Uterus (tissue), 3 donors: ENCODE measurements at regions not wholly inside any gene's neighbourhood (a gene's known extent, or its start where the extent isn't known, plus 50 kb on each side); places are given as distances from the start of the nearest gene placed in this dataset.

ENCODE experiments used
- DNase-seq, 2 donors: peaks; one replicate each; pipeline ENCODE4 v3.0.0-alpha.2; 2019 to 2020
- H3K27ac ChIP-seq, 2 donors: fragments of 200-600 bp; sonication (generic); 1 replicate in 1 of 2; 2 replicates in 1 of 2; pipeline ENCODE4 v1.5.1; 2016 to 2018
- H3K27me3 ChIP-seq, 2 donors: fragments of 200-600 bp; sonication (generic); one replicate each; pipeline ENCODE4 v1.5.1; 2018 to 2019; ENCODE audit warnings: control low read depth in 1 of 2
- H3K36me3 ChIP-seq, 2 donors: fragments of 200-600 bp; sonication (generic); one replicate each; pipeline ENCODE4 v1.5.1; 2019; ENCODE audit warnings: control low read depth in 1 of 2
- H3K4me1 ChIP-seq, 2 donors: fragments of 200-600 bp; sonication (generic); one replicate each; pipeline ENCODE4 v1.5.1; 2018 to 2019; ENCODE audit warnings: control low read depth in 1 of 2
- H3K4me3 ChIP-seq, 2 donors: fragments of 200-600 bp; sonication (generic); 1 replicate in 1 of 2; 2 replicates in 1 of 2; pipeline ENCODE4 v1.5.1; 2018 to 2019; ENCODE audit warnings: mild to moderate bottlenecking in 1 of 2
- H3K9me3 ChIP-seq, 2 donors: fragments of 200-600 bp; sonication (generic); one replicate each; pipeline ENCODE4 v1.5.1; 2019; ENCODE audit warnings: control low read depth in 1 of 2
- POLR2A ChIP-seq, 2 donors: fragments of 450-650 bp; IDR thresholded peaks; one replicate each; pipeline ENCODE4 v1.6.1; 2016; ENCODE audit warnings: antibody characterized with exemption in 2 of 2, mild to moderate bottlenecking in 1 of 2, moderate library complexity in 1 of 2
- intact Hi-C: fragments of 100-400 bp; cut with DNase I; formaldehyde crosslinking; loops from one replicate; pipeline ENCODE4 v1.15.1; 2023; ENCODE audit warnings: low total_unique reads
- TF ChIP-seq, protein P1 (sequence below), 4 experiments: fragments of 200-600 bp in 2 of 4; fragments of 450-650 bp in 2 of 4; sonication (generic) in 2 of 4; IDR thresholded peaks; one replicate each; pipeline ENCODE4 v1.5.1; 2016 to 2019; ENCODE audit warnings: antibody characterized with exemption in 4 of 4, mild to moderate bottlenecking in 2 of 4, moderate library complexity in 1 of 4
- donor health status: DM: yes; HTN: yes; CAD: no.

DNA sequence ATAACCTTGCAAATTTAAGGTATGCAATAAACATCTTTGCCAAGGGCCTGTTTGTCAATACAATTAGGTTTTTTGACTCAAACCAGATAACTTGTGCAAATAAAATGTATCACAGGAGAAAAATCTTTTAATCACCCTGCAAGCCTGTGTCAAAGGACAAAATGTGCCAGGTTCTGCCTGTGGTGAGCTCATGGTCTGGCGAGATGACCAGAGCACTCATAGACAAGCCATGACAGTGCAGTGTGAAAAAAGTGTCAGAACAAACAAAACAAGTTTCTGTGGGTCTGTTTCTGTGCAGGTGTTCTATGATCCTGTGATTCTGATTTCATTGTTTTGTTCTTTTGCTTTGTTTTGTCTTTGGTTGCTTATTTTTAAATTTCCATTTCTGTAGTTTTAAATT lies 847.2 kb downstream of the VRK1 start:
- H3K27ac ChIP-seq, result no peak overlapping the region
- no peaks in the 10 kb centered on the region for H3K27me3 ChIP-seq
- no peaks in the 10 kb centered on the region for H3K4me1 ChIP-seq
- no peaks in the 10 kb centered on the region for H3K9me3 ChIP-seq
- intact Hi-C loops, result no loop called here
- no peak overlapping the region for H3K4me3 ChIP-seq
- TF ChIP-seq, protein P1, sequence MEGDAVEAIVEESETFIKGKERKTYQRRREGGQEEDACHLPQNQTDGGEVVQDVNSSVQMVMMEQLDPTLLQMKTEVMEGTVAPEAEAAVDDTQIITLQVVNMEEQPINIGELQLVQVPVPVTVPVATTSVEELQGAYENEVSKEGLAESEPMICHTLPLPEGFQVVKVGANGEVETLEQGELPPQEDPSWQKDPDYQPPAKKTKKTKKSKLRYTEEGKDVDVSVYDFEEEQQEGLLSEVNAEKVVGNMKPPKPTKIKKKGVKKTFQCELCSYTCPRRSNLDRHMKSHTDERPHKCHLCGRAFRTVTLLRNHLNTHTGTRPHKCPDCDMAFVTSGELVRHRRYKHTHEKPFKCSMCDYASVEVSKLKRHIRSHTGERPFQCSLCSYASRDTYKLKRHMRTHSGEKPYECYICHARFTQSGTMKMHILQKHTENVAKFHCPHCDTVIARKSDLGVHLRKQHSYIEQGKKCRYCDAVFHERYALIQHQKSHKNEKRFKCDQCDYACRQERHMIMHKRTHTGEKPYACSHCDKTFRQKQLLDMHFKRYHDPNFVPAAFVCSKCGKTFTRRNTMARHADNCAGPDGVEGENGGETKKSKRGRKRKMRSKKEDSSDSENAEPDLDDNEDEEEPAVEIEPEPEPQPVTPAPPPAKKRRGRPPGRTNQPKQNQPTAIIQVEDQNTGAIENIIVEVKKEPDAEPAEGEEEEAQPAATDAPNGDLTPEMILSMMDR (IDR thresholded peaks at IDR 0.05), result no peak
- TF ChIP-seq POLR2A (IDR thresholded peaks at IDR 0.05), result no peak
- no peak for DNase-seq
- H3K36me3 ChIP-seq, result no peaks in the 10 kb centered on the region

DNA sequence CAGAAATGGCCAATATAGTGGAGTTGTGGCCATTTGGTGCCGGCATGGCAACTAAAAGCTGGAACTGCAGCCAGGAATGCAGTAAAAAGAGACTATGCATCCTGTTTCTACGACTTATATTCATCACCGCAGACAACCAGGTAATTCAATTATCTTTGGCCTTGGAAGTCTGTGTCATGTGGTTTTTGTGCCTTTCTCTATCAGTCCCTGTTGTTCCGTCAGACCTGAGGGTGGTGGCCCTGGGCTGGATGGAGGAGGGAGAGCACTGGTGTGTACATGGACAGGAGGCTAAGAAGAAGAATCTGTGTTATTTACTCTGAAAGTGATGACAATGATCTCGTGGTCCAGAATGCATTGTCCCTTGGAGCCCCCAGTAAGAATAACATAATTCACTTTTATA lies 852.6 kb downstream of the VRK1 start:
- intact Hi-C loops, result no loop called here
- no peak overlapping the region for H3K27ac ChIP-seq
- TF ChIP-seq POLR2A (IDR thresholded peaks at IDR 0.05), result no peak
- TF ChIP-seq, protein P1 (IDR thresholded peaks at IDR 0.05), result no peak
- H3K4me3 ChIP-seq, result no peak overlapping the region
- H3K4me1 ChIP-seq, result no peaks in the 10 kb centered on the region
- DNase-seq, result no peak
- H3K9me3 ChIP-seq, result no peaks in the 10 kb centered on the region
- no peaks in the 10 kb centered on the region for H3K27me3 ChIP-seq
- H3K36me3 ChIP-seq, result no peaks in the 10 kb centered on the region

DNA sequence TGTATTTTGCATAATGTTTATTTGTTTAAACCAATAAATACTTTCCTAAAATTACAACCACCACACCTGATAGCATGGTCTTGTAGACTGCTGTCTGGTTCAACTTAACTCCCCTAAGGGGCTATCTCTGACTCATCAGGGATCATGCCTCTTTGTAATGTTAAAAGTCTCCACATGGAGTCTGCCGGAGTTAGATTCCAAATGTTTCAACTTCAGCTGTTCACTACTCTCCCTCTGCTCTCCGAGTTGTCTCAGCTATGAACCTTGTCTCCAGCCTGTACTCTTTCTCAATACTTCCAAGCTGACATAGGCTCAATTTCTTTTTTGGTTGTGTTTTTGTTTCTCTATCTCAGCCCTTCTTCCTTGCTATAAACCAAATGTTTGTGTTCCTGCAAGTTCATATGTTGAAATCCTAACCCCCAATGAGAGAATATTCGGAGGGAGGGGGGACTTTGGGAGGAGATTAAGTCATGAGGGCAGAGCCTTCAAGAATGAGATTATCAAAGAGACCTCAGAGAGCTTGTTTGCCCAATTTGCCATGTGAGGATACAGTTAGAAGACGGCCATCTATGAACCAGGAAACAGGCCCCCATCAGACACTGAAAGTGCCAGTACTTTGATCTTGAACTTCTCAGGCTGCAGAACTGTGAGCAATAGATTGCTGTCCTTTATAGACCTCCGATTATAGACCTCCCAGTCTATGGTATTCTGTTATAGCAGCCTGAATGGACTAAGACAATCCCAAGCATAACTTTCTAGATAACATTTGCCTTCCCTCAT lies 858.2 kb downstream of the VRK1 start:
- no peak for TF ChIP-seq POLR2A (IDR thresholded peaks at IDR 0.05)
- TF ChIP-seq, protein P1 (IDR thresholded peaks at IDR 0.05), result no peak
- no peaks in the 10 kb centered on the region for H3K36me3 ChIP-seq
- no peaks in the 10 kb centered on the region for H3K4me1 ChIP-seq
- no peak for DNase-seq
- no peak overlapping the region for H3K4me3 ChIP-seq
- no peaks in the 10 kb centered on the region for H3K27me3 ChIP-seq
- intact Hi-C loops, result no loop called here
- H3K9me3 ChIP-seq, result no peaks in the 10 kb centered on the region
- no peak overlapping the region for H3K27ac ChIP-seq

DNA sequence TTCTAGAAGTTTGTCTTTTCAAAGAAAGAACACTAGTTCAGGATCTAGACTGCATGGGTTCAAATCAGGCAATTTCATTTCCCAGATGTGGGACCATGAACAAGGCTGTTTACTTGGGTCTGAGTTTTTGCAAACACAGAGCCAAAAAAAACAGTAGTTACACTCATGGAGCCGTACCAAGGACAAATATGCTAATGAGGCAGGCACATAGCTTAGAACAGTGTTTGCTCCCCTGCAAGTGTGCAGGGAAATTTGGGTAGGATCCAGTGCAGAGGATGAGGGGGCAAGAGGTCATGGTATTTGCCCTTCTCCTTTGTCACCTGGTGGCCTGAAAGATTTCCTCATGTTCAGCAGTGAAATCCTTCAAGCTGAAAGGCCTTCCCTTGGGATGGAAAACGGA lies 860.4 kb downstream of the VRK1 start:
- no peaks in the 10 kb centered on the region for H3K4me1 ChIP-seq
- no peak for DNase-seq
- H3K27me3 ChIP-seq, result no peaks in the 10 kb centered on the region
- H3K36me3 ChIP-seq, result no peaks in the 10 kb centered on the region
- no peak overlapping the region for H3K27ac ChIP-seq
- intact Hi-C loops, result no loop called here
- H3K9me3 ChIP-seq, result no peaks in the 10 kb centered on the region
- TF ChIP-seq, protein P1 (IDR thresholded peaks at IDR 0.05), result no peak
- no peak overlapping the region for H3K4me3 ChIP-seq

DNA sequence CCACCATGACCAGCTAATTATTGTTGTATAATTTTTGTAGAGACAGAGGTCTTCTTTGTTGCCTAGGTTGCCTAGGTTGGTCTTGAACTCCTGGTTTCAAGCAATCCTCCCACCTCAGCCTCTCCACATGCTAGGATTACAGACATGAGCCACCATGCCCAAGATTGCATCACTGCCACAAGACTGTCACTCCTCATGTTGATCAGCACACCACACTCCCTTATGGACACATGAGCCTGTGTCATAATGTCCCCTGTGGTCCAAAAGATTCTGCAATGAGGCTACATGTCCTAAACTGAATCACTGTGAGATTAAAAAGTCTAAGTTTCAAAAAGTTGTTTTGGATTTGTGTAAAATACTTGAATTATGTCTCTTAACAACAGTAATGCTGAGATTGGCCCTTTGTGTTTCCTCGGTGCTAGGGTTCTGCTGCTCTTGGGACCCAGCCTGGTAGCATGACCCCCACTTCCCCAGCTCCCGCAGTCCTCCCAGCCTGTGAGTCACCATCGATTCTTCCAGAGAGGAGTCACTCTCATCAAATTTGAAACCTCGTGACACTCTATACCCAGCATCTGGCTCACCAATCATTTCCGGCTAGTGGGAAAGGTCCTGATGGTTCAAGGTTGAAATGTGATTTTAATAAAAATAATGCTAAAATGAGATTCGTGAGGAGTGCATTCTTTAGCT lies 890.9 kb downstream of the VRK1 start:
- H3K4me1 ChIP-seq, result no peaks in the 10 kb centered on the region
- H3K4me3 ChIP-seq, result no peak overlapping the region
- DNase-seq, result no peak
- intact Hi-C loops, result no loop called here
- no peaks in the 10 kb centered on the region for H3K36me3 ChIP-seq
- no peaks in the 10 kb centered on the region for H3K9me3 ChIP-seq
- TF ChIP-seq, protein P1 (IDR thresholded peaks at IDR 0.05), result no peak
- H3K27ac ChIP-seq, result no peak overlapping the region
- no peaks in the 10 kb centered on the region for H3K27me3 ChIP-seq
